ENCODE measurements at regions not wholly inside any gene's neighbourhood (a gene's known extent, or its start where the extent isn't known, plus 50 kb on each side); places are given as distances from the start of the nearest gene placed in this dataset.

DNA sequence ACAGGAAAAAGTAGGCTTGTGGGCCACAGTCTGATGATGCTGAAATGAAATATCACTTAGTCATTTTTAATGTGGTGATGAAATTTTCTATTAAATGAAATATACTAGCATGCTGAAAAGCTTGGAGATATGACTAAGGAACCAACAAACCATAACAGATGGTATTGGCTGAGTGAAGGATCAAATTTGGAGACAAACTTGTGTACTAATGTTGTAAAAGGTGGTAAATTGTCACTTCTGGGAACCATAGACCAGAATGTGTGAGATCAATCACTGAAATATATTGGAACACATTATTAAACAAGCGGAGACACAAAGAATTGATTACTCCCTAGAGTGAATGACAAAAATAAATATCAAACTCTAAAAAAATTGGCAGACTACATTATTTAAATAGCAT is 232.4 kb downstream of the DOK5 start:
- H3K4me3 ChIP-seq (ENCODE audit: low read length), result no peak overlapping the region
- TF ChIP-seq CTCF (IDR thresholded peaks at IDR 0.05; ENCODE audit: insufficient read depth, low read depth, low read length, missing control alignments), result no peak
- no peak for DNase-seq (ENCODE audit: low read depth)

DNA sequence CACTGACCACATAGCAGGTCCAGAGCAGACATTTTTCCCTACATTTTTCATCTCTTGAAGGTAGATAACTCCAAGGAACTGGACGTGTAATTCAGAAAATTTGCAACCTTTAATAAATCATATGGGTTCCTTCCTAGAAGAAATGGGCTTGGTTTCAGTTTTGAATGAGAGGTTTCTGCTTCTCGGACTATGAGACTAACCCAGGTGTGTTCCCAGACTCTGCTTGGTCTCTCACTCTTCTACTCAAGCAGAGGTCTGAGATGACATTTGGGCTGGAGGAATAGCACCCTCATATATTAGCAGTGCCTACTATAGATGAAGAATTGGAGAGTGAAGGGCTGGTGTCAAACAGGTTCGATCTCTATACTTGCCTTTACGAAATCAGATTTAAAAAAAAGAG is 231.2 kb downstream of the DOK5 start:
- no peak for DNase-seq (ENCODE audit: low read depth)
- TF ChIP-seq CTCF (IDR thresholded peaks at IDR 0.05; ENCODE audit: insufficient read depth, low read depth, low read length, missing control alignments), result no peak
- H3K4me3 ChIP-seq (ENCODE audit: low read length), result no peak overlapping the region

- no peak for TF ChIP-seq CTCF (IDR thresholded peaks at IDR 0.05; ENCODE audit: insufficient read depth, low read depth, low read length, missing control alignments)
- DNase-seq (ENCODE audit: low read depth), result no peak
- H3K4me3 ChIP-seq (ENCODE audit: low read length), result no peak overlapping the region
Observed at GRCh38 chr20:54704032-54704635, 228.7 kb downstream of the DOK5 start.
